Daoy (cell line): ENCODE measurements at regions not wholly inside any gene's neighbourhood (a gene's known extent, or its start where the extent isn't known, plus 50 kb on each side); places are given as distances from the start of the nearest gene placed in this dataset.
"Not testable (repeated sequence)": the region's sequence is repeated elsewhere in the genome, so short reads cannot be mapped to it uniquely, and the experiment has no call there.

Experiments used
- DNase-seq: peaks from one replicate; pipeline ENCODE4 v3.0.0-alpha.2; 2015; ENCODE audit warnings: low read depth

- DNase-seq = no peak
Observed at GRCh38 chr21:27380303-27380702, 413.4 kb upstream of the ADAMTS5 start.

- no peak for DNase-seq
Observed at GRCh38 chr21:27379354-27379753, 412.5 kb upstream of the ADAMTS5 start.

- DNase-seq = no peak
Observed at GRCh38 chr21:27372381-27372780, 405.5 kb upstream of the ADAMTS5 start.

DNA sequence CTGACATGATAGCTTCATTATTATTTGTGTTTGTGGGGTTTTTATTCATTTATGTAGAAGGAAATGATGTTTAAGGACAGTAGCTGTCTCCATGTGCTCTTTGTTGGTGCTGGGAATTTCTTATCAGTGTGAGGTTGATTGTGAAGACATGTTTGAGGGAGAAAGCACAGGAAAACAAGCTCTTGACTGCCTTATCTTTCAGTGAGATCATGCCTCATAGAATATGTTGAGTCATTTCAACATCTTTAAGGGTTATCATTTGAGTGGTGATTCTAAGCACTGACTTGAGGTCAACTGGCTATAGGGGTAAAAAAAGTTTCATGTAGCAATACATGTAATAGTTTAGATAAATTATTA lies 405.1 kb upstream of the ADAMTS5 start:
- DNase-seq = peak; percentile 17

GRCh38 chr21:27371115-27371974 lies 404.5 kb upstream of the ADAMTS5 start:
- no peak for DNase-seq

GRCh38 chr21:27369978-27370571 lies 403.2 kb upstream of the ADAMTS5 start:
- no peak for DNase-seq

DNA sequence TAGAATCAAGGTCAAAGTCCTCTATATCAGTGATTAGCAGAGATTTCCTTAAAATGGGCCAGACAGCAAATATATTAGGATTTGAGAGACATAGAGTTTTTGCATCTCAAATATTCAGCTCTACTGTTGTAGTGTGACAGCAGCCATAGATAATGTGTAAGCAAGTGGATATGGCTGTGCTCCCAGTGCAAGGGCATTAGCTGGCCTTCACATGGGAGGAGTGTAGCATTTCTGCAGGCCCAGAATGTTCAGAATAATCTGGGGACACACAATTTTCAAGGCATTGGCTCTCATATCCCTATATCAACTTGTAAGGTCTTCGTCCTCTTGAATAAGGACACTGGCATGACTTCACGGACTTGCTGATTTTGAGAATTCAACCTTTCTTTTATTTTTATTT lies 402.3 kb upstream of the ADAMTS5 start:
- DNase-seq = no peak

DNA sequence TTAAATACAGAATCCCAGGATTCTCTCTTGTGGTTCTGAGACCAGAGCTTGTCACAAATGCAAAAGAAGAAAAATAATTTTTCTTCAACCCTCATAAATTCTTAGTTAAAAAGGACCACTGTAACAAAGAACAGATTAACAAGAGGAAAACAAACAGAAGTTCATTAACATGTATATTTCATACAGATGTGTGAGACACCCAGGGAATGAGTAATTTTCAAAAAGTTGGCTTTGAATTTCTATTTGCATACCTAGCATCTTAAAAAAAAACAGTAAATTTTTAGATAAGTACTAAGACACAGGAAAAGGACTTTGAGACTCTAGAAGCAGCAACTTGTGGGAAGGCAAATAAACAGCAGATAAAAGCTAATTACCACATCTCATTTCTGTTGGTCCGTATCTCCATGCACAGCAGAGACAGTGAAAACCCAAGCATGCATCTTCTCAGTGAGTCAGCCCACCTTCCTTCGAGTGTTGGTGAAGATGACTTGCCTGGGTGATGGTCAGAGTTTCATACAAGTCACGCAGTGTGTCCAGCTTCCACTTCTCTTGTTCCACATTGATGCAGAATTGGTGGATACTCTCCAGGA lies 399.9 kb upstream of the ADAMTS5 start:
- no peak for DNase-seq

GRCh38 chr21:27366036-27366435 lies 399.1 kb upstream of the ADAMTS5 start:
- DNase-seq = no peak

- peak; percentile 20 for DNase-seq
Observed at GRCh38 chr21:27365394-27365793, 398.5 kb upstream of the ADAMTS5 start.

DNA sequence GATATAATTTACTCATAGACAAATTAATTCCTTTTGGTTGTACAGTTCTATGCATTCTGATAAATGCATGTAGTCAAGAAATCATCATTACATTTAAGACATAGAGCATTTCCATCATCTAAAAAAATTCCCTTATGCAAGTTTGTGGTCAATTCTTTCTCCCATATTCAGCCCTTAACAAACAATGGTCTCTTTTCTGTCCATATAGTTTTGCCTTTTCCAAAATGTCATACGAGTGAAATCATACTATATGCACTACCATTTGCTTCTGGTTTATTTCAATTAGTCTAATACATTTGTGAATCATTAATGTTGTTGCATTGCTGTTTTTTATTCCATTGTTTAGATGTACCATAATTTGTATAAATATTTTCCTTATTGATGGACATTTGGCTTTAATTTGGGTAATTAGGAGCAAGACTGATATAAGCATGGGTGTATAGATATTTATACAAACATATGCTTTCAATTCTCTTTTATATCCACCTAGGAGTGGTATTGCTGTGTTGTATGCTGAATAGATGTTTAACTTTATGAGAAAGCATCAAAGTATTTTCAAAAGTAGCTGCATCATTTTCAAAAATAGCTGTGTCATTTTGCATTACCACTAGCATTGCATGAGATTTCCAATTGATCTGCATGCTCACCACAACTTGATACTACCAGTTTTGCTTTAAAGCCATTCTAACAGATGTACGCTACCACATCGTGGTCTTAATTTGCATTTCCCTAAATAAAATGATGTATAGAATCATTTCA lies 397.0 kb upstream of the ADAMTS5 start:
- DNase-seq = no peak

GRCh38 chr21:27362249-27362648 lies 395.4 kb upstream of the ADAMTS5 start:
- no peak for DNase-seq

GRCh38 chr21:27359141-27359540 lies 392.3 kb upstream of the ADAMTS5 start:
- DNase-seq = no peak

- DNase-seq = no peak
Observed at GRCh38 chr21:27352885-27353284, 386.0 kb upstream of the ADAMTS5 start.

GRCh38 chr21:27346041-27346448 lies 379.2 kb upstream of the ADAMTS5 start:
- peak; percentile 17 for DNase-seq

GRCh38 chr21:27339902-27340301 lies 373.0 kb upstream of the ADAMTS5 start:
- DNase-seq = no peak

- not testable (repeated sequence) for DNase-seq
Observed at GRCh38 chr21:27338007-27338406, 371.1 kb upstream of the ADAMTS5 start.

GRCh38 chr21:27333096-27333495 lies 366.2 kb upstream of the ADAMTS5 start:
- DNase-seq = no peak

GRCh38 chr21:27329255-27329851 lies 362.5 kb upstream of the ADAMTS5 start:
- DNase-seq = no peak

- no peak for DNase-seq
Observed at GRCh38 chr21:27326301-27326700, 359.4 kb upstream of the ADAMTS5 start.

DNA sequence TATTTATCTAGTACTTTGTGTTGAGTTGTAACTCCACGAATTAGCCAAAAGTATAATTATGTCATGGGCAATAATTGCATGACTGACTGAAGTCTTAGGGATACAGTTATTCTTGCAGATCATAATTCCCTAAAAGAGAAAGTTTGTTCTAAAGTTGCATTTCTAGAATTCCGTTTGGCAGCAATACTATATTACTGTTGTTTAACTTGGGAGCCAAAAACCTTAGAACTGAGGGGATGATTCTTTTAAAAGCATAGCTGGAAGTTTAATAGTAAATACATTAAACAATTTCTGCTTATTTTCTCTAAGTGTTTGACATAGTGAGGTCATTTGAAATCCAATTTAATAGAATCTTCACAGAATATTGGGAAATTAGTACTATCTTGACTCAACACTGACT lies 356.4 kb upstream of the ADAMTS5 start:
- DNase-seq = no peak

GRCh38 chr21:27321791-27322190 lies 354.9 kb upstream of the ADAMTS5 start:
- DNase-seq = no peak
